GM10266 (cell line): ENCODE measurements at regions not wholly inside any gene's neighbourhood (a gene's known extent, or its start where the extent isn't known, plus 50 kb on each side); places are given as distances from the start of the nearest gene placed in this dataset.

Experiments
- DNase-seq: peaks from one replicate; pipeline ENCODE4 v3.0.0; 2012; ENCODE audit errors: extremely low spot score
- CTCF ChIP-seq: IDR thresholded peaks from 2 replicates; pipeline ENCODE4 v1.5.1; 2012; ENCODE audit warnings: mild to moderate bottlenecking, low read depth; ENCODE audit not compliant: control insufficient read depth, insufficient read depth; ENCODE audit errors: missing control alignments

GRCh38 chr1:200250469-200250868, 159.4 kb downstream of the ZNF281 start:
- TF ChIP-seq CTCF = no peak
- no peak for DNase-seq

- no peak for TF ChIP-seq CTCF
- no peak for DNase-seq
Observed at GRCh38 chr1:200248541-200248940, 161.3 kb downstream of the ZNF281 start.

- DNase-seq = no peak
- TF ChIP-seq CTCF = no peak
Observed at GRCh38 chr1:200247518-200247917, 162.3 kb downstream of the ZNF281 start.

GRCh38 chr1:200245473-200245872, 164.4 kb downstream of the ZNF281 start:
- TF ChIP-seq CTCF = no peak
- DNase-seq = no peak

GRCh38 chr1:200243042-200243437, 166.8 kb downstream of the ZNF281 start:
- no peak for TF ChIP-seq CTCF
- DNase-seq = no peak

- DNase-seq = no peak
Observed at GRCh38 chr1:200242110-200243041, 167.5 kb downstream of the ZNF281 start.

GRCh38 chr1:200240656-200241055, 169.2 kb downstream of the ZNF281 start:
- TF ChIP-seq CTCF = no peak
- DNase-seq = no peak

More at GRCh38 chr1:200242110-200243041, 167.5 kb downstream of the ZNF281 start:
- no peak for TF ChIP-seq CTCF
